Ecto neural progenitor cell (in vitro differentiated cells): ENCODE measurements at regions not wholly inside any gene's neighbourhood (a gene's known extent, or its start where the extent isn't known, plus 50 kb on each side); places are given as distances from the start of the nearest gene placed in this dataset.

ENCODE experiments used
- DNase-seq: peaks from one replicate; pipeline ENCODE4 v3.0.0-alpha.2; 2018; ENCODE audit warnings: low spot score

- DNase-seq, result no peak
These were observed 821.1 kb downstream of the TRIB2 start for GRCh38 chr2:13537771-13538349.

GRCh38 chr2:13539296-13539695 is 822.6 kb downstream of the TRIB2 start:
- DNase-seq, result no peak

GRCh38 chr2:13542061-13542460 is 825.3 kb downstream of the TRIB2 start:
- DNase-seq, result no peak

- no peak for DNase-seq
These were observed 825.9 kb downstream of the TRIB2 start for GRCh38 chr2:13542642-13543041.

GRCh38 chr2:13543550-13543949 is 826.8 kb downstream of the TRIB2 start:
- no peak for DNase-seq

GRCh38 chr2:13545320-13545719 is 828.6 kb downstream of the TRIB2 start:
- no peak for DNase-seq

- no peak for DNase-seq
These were observed 829.4 kb downstream of the TRIB2 start for GRCh38 chr2:13546131-13546530.

- DNase-seq, result no peak
These were observed 833.8 kb downstream of the TRIB2 start for GRCh38 chr2:13550285-13551231.

GRCh38 chr2:13558368-13558767 is 841.6 kb downstream of the TRIB2 start:
- DNase-seq, result no peak

GRCh38 chr2:13560322-13560721 is 843.6 kb downstream of the TRIB2 start:
- DNase-seq, result no peak

GRCh38 chr2:13572466-13572865 is 855.7 kb downstream of the TRIB2 start:
- DNase-seq, result no peak

GRCh38 chr2:13574831-13575230 is 858.1 kb downstream of the TRIB2 start:
- no peak for DNase-seq

- no peak for DNase-seq
These were observed 859.8 kb downstream of the TRIB2 start for GRCh38 chr2:13576406-13577036.

GRCh38 chr2:13578547-13578946 is 861.8 kb downstream of the TRIB2 start:
- DNase-seq, result no peak

- no peak for DNase-seq
These were observed 864.7 kb downstream of the TRIB2 start for GRCh38 chr2:13581471-13581870.

- no peak for DNase-seq
These were observed 866.9 kb downstream of the TRIB2 start for GRCh38 chr2:13583609-13584008.

GRCh38 chr2:13584020-13584419 is 867.3 kb downstream of the TRIB2 start:
- no peak for DNase-seq

- DNase-seq, result no peak
These were observed 869.0 kb downstream of the TRIB2 start for GRCh38 chr2:13585732-13586131.

GRCh38 chr2:13596233-13596632 is 879.5 kb downstream of the TRIB2 start:
- no peak for DNase-seq

- DNase-seq, result no peak
These were observed 880.4 kb downstream of the TRIB2 start for GRCh38 chr2:13597176-13597575.

- DNase-seq, result no peak
These were observed 884.8 kb downstream of the TRIB2 start for GRCh38 chr2:13601506-13601905.

GRCh38 chr2:13604951-13605661 is 888.4 kb downstream of the TRIB2 start:
- DNase-seq, result no peak
